Inferior parietal cortex (tissue), 1 donor: ENCODE measurements at regions not wholly inside any gene's neighbourhood (a gene's known extent, or its start where the extent isn't known, plus 50 kb on each side); places are given as distances from the start of the nearest gene placed in this dataset.

Source experiments
- DNase-seq: peaks from one replicate; pipeline ENCODE4 v3.0.0-alpha.2; 2016; ENCODE audit errors: extremely low spot score

DNA sequence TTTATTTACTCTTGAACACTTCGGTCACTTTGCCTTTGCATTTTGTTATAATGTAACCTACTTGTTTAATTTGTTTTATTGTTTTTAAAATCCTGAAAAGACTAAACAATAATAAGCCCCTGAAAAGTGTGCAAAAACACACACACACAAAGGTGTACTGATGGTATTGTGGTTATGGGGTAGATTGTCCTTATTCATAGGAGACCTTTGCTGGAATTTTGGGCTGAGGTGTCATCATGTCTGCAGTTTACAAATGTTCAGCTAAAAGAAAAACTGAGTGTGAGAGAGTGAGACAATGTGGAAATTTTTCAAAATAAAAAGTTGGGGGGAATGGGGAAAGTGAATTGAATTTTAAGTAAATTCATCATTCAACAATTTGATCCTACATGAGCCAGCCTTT lies 174.9 kb downstream of the QDPR start:
- DNase-seq = no peak

DNA sequence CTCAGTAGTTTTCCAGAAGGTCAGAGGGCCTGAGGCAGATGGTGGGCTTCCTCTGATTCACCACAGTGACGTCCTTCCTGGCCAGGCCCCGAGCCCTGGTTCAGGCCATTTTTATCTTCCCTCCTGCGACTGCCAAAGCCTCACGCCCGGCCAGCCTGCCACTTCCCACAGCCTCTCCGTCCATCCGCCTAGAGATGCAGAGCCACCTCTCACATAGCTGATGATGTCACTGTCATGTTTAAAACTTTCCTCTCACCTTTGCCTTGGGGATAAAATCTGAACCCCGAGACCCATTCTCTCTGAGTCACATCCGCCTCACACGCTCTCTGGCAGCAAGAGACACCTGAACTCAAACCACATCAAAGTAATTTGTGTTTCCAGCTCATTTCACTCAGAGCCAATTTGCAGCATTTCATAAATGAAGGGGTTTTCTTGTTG lies 175.3 kb downstream of the QDPR start:
- DNase-seq = no peak

DNA sequence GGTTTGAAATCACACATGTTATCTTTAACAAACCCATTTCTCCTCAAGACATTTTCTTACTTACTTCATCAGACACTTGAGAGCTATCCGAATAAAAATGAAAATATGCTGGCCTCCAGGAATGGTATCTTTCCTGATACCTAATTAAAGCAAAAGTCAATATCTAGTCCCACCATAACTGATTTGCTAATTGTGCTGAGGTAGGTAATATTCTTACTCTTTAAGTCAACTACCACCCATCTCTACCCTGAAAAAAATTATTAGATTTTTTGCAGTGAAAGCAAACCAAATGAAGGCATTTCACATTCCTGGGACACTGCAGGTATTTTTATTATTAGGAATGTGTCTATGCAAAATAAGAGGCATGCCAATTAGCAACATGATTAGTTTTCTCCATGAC lies 175.8 kb downstream of the QDPR start:
- DNase-seq = no peak

DNA sequence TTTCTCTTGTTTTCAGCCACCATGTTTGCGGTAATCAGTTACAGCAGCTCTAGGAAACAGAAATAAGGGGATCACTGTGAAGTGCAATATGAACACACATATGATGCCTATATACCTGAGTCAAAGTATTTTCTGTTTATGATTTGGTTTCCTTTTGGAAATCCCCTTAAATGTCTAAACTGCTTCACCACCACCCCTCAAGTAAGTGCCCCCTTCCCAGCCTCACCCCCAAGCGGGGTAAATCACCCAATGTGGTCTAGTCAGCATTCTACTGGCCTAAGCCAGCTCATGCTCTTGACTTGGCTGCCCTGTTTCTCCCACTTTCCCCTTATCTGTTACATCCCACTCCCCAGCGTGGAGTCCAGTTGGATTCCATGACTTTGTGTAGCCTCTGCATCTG lies 176.5 kb downstream of the QDPR start:
- no peak for DNase-seq

DNA sequence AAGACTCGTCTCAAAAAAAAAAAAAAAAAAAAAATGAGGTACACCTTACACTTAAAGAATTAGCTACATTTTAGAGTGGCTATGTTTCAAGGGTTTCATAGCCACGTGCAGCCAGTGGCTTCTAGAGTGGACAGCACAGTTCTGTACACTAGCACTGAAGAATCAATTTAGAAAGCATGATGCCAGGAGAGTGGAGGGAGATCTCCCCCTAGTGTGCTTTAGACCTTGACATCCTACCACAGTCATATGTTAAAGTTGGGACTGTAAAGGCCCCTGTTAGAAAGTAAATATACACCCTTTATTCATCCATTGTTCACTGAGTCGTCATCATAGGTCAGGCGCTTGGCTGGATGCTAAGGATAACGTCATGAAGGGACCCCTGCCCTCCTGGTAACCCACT lies 179.4 kb downstream of the QDPR start:
- DNase-seq = no peak

DNA sequence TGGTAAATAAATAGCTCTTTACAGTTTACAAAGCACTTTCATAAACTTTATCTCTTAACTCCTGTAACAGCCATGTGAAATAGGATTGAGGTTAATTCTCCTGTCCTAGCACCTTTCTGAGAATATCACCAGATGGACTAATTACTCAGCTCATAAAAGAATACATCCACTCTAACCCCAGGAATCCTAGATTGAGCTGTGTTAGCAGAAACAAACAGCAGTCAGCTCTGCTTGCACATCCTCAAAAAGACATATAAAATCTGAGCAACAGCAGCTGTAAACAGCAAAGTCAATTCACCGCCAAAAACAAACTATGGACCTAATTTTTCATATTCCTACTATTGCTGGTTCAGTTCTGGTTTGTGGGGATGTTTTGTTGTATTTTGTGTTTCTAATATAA lies 182.8 kb downstream of the QDPR start:
- no peak for DNase-seq

DNA sequence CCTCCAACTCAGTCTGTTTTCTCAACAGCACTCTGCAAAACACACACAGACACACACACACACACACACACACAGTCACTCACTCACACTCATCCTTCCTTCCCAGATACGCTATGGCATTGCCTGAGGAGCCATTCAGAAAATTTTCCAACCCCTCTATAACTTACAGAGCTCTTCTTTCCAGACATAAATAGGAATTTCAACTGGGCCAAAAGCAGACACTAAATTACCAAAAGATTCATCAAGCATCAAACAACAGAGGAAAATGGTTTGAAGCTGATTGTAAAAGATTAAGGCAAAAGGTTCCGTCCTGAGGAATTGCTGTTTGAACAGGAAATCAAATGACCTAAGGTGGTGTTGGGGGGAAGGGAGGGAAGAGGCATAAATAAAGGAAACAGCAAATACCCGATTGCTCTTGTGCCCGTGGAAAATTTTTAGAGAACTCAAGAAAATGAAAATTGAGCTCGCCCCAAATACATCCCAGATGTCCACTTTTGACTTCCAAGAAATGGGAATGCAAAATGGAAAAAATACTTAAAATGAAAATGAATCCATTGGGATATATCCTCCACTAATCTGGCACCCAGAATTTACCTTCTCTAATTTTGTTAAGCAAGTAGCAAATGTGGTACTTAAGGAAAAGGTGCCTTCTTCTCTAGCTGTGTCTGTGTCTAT lies 183.6 kb downstream of the QDPR start:
- no peak for DNase-seq

DNA sequence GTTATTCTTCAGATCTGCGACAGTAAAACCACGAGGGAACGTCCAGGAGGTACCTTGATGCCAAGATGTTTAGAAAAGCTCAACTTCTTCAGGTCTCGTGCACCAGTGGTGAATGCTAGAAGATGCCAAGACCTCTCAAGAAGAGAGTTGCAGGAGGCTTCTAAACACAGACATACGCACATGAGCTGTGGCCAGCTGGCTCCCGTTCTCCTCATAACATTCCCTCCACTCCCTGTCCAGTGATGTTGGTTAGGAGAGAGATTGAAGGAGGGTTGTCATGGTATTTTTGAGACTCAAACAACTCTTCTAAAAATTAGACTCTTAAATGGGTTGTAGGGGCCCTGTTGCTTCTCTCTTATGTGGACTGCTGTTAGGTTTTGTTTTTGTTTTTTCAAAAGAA lies 184.3 kb downstream of the QDPR start:
- DNase-seq = no peak

DNA sequence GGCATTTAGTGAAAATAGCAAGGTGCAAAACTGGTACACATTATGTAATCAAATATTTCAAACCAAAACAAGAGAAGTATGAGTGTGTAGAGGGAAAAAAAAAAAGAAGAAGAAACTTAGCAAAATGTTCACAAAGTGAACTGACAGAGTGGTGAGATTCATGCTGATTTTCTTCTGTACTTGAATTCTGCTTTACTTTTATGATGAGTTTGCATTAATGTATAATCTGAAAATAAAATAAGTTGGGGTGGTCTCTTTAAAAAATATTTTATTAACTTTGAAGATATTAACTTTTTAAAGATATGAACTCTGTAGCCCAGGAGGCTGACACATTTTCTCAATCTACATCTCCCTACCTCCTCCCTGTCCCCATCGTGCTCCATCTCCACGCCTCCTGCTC lies 185.1 kb downstream of the QDPR start:
- DNase-seq = no peak

DNA sequence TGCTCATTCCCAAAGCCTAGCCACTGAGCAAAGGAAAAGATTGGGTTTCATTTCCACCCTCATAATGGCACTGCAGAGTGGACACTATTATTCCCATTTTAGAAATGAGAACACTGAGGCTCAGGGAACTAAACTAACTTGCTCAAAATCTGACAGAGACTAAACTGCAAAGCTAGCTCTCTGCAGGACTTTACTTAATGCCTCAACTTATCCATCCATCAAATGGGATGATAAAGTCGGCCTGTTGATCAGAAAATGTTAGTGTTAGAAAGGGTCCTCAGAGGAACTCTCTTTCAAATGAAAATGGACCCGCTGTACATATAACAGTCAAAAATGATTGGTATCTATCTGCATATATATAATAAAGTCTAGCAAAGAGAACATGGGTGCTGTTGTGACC lies 186.8 kb downstream of the QDPR start:
- DNase-seq = no peak

DNA sequence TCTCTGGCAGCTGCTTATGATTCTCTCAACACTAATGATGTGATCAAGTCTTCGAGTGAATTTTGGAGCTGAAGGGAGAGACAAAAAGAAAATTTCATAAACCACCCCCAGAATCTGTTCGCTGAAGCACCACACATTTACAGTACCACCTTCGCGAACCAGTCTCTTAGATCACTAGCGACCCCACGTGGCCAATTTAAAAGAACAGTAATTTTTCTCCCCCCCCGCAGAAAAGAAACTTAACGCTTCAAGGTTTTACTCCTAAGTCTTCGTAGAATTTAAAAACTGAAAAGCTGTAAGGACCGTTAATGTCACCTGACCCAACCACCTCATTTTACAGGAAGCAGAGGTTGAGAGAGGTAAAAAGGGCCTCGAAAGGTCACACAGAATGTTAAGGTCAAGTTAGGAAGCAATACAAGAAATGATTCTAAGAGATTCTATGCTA lies 187.5 kb downstream of the QDPR start:
- DNase-seq = peak; percentile 78

DNA sequence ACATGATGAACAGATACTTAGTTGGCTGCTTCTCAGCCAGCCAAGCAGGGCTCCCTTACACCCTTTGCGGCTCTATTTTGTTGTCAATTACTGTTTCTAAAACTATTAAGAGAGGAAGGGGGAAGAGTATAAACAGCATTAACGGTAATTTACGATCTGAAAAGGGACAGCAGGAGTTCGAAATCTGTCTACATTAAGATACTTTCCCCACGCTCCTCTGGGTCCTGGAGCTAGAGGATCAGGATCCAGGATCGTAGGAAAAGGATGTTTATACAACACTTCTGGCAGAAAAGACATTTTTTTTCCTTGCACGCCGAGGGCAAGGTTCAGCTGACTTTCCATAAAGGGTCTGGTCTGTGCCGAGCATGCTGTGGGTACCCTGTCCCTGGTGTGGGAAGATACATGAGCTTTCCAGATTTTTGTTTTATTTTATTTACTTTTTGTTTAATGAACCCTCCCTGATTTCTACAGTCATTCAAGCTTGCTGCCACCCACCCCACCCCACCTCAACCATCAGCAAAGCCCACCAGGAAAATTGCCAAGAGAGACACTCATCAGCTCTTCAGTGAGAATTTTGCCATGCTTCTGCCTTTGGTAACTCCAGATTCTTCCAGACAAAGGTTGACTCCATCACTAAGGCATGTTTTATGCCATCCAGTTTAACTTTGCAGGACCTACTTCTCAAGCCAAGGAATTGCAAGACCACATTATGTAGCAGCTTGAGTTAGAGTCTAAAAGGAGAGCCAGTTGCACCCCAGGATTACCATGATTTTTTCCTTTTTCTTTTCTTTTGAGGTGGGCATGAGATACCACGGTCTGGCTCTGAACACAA lies 188.1 kb downstream of the QDPR start:
- DNase-seq = no peak

DNA sequence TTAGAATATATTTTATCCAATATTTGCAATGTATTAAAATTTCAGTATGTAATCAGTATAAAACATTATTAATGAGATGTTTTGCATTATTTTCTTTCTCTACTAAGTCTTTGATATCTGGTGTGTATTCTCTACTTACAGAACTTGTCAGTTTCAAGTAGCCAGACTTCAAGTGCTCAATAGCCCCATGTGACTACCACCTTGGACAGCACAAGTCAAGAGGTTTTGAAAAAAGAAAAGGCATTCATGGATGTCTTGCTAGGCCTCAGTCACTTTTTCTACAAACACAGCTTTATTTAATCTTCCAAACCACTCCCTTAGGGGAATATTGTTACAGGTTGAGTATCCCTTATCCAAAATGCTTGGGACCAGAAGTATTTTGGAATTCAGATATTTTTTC lies 189.4 kb downstream of the QDPR start:
- DNase-seq = no peak

DNA sequence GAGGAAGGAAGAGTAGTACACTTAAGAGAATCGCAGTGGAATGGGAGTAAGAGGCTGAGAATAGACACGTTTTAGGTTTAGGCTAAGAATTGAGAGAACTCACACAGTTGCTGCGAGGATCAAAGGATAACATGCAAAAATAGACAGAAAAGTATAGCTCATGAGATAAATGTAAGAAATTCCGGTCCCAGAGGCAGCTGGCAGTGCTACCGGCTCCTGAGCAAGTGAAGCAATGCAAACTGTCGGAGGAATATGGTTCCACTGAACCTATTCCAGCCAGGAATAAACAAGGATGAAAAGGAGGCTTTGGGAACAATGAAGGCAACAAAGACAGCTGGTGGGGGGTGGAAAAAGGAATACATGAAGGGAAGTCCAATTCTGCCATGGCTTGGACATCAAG lies 191.8 kb downstream of the QDPR start:
- no peak for DNase-seq

DNA sequence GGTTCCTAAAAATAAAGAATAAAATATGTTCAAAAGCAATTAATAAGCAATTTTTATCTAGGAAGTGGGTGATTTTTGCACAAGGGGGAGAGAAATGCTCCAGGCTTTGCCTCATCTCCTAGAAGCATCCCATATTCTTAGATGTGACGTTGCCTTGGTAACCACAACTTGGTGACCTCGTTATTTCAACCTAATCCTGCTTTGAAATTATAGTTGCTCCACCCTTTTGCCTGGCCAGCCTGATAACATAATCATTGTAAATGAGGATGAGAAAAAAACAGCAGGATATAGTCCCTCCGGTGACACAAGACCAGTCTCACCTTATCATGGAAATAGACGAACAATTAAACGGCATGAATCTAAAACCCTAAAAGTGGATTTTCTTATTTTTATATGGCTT lies 194.4 kb downstream of the QDPR start:
- DNase-seq = no peak

DNA sequence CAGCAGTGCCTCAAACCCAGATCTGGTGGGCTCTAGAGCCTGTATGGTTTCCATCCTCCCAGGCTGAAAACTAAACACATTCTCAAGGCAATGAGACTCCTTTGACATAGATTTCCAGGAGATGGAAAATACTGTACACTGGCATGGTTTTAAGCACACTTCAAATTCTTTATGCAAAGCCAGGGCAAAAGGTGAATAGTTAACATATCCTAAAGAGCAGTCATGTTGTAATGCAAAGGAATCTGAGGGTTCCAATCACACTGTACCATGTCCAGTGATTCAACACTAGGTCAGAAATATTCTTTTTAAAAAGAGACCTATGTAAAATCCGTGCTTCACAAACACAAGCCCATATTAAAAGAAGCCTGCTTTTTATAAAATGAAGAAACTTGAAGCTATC lies 195.3 kb downstream of the QDPR start:
- DNase-seq = no peak

DNA sequence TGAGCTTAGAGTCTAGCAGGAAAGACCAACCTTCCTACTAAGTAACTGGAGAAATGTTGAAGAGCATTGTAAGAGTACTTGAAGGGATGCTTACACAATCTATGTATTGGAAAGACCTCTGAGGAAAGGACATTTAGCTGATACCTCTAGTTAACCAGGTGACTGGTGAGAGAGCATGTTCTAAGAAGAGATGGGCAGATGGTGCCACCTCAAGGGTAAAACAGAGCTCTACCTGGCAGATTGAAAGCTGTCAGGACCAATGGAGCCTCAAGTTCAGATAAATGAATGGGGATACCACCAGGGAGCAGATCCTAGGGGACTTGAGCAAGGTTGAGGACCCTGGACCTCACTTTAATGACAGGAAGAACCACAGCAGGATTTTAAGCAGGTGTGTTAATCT lies 196.4 kb downstream of the QDPR start:
- DNase-seq = no peak

DNA sequence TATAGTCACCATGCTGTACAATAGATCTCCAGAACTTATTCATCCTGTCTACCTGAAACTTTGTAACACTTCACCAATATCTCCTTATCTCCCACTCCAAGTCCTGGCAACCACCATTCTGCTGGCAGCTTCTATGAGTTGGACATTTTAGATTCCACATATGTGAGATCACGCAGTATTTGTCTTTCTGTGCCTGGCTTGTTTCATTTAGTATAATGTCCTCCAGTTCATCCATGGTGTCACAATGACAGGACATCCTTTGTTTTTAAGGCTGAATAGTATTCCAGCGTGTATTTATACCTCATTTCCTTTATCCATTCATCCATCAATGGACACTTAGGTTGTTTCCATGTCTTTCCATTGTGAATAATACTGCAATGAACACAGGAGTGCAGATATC lies 198.7 kb downstream of the QDPR start:
- DNase-seq = no peak

DNA sequence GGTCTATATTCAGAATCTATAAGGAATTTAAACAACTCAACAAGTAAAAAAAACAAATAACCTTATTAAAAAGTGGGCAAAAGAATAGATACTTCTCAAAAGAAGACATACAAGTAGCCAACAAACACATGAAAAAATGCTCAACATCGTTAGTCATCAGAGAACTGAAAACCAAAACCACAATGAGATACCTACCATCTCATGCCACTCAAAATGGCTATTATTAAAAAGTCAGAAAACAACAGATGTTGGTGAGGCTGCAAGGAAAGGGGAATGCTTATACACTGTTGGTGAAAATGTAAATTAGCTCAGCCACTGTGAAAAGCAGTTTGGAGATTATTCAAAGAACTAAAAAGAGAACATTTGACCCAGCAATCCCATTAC lies 201.6 kb downstream of the QDPR start:
- DNase-seq = no peak

DNA sequence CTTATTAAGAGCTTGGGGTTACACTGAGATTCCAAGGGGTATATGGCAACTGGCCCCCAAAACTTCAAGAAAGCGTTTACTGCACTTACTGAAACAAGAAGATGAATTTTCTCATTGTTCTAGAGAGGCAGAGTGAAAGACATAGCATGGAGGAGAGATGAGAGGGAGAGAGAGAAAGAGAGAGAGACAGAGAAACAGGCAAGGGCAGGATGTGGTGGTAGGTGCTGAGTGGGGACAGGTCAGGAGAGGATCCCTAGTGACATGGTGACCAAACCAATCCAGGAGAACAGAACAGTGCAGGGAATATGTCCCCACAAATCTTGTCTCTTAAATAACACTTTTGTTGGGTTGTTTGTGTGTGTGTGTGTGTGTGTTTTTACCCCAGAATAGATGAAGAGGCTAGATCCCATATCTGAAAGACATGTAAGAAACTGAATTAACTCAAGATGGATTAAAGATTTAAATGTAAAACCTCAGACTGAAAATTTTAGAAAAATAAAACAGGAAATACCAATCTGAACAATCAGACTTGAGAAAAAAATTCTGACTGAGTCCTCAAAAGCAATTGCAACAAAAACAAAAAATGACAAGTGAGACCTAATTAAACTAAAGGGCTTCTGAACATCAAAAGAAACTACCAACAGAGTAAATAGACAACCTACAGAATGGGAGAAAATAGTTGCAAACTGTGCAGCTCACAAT lies 202.2 kb downstream of the QDPR start:
- DNase-seq = no peak

DNA sequence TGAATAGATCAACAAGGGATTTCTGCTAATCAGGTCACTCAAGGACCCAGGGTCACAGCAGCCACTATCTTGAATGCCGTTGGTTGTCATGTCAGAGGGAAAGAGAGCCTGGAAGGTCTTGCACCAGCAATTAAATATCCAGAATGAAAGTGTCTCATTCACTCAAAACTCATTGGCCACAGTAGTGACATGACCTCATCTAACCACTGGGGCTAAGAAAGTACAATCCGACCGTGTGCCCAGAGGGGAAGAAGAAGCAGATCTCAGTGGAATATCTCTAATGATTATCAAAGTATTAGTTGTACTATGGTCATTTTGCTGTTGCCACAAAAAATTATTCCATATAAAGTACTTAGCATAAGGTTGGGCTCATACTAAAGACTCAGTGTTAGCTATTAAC lies 210.0 kb downstream of the QDPR start:
- no peak for DNase-seq

DNA sequence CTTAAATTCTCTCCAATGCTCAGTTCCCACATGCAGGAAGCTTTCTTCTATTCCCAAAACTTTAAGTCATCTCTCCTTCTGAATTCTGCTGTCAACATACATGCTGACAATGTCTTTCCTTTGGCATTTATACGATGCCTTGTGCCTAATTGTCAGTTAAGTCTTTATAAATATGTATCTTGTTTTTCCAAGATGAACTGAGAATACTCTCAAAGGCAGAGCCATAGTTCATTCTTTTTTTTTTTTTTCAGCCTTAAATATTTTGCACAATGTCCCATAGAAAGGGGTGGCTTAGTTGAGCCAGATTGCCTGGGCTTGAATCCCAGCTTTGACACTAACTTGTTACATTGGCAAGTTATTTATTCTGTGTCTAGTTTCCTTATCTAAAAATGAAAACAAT lies 210.6 kb downstream of the QDPR start:
- no peak for DNase-seq
